ENCODE measurements at regions not wholly inside any gene's neighbourhood (a gene's known extent, or its start where the extent isn't known, plus 50 kb on each side); places are given as distances from the start of the nearest gene placed in this dataset.
"Not testable (repeated sequence)": the region's sequence is repeated elsewhere in the genome, so short reads cannot be mapped to it uniquely, and the experiment has no call there.

- H3K9ac ChIP-seq (ENCODE audit: low read length); H4K20me1 ChIP-seq (ENCODE audit: insufficient read depth); H3K4me2 ChIP-seq (ENCODE audit: low read length); BruUV-seq (replicated peaks); intact Hi-C loops (cut with micrococcal nuclease); H3K79me2 ChIP-seq (ENCODE audit: insufficient read depth, low read length); POLR2A ChIA-PET; CTCF ChIA-PET; H2AFZ ChIP-seq (ENCODE audit: low read depth, low read length, poor library complexity, severe bottlenecking); H3K36me3 ChIP-seq (ENCODE audit: control insufficient read depth in 1 of 2, insufficient read depth in 2 of 2, low read length in 2 of 2); H3K4me1 ChIP-seq (ENCODE audit: control insufficient read depth in 1 of 2, insufficient read depth in 2 of 2, low read length in 2 of 2); H3K27me3 ChIP-seq (ENCODE audit: insufficient read depth, low read length); RAD21 ChIA-PET (ENCODE audit: low non-redundant PET in 1 of 2, low total read pairs in 2 of 2, uncharacterized antibody in 2 of 2, unreplicated experiment in 2 of 2); ATAC-seq; H3K4me3 ChIP-seq (replicated peaks in 1 of 2; ENCODE audit: low read depth in 1 of 2, low read length in 2 of 2); H3K27ac ChIP-seq (ENCODE audit: low read depth, low read length); DNase-seq (ENCODE audit: low read depth, low spot score); H3K9me2 ChIP-seq (ENCODE audit: insufficient read depth): not testable (repeated sequence)
- peaks cover 0 to 11% of the 10 kb centered on the region in 2 experiments; a peak in 1 of 4 replicates for H3K9me3 ChIP-seq (ENCODE audit: control insufficient read depth in 1 of 2, insufficient read depth in 1 of 2, low read depth in 1 of 2, low read length in 2 of 2)
Measured at GRCh38 chr6:60639185-60639584, 1646.8 kb downstream of the KHDRBS2 start.

Data from HCT116 (cell line).